A673 (cell line): ENCODE measurements at regions not wholly inside any gene's neighbourhood (a gene's known extent, or its start where the extent isn't known, plus 50 kb on each side); places are given as distances from the start of the nearest gene placed in this dataset.

Source experiments
- CTCF ChIP-seq: fragments of 300-800, 200-600 bp; sonication (generic); conservative IDR thresholded peaks from 2 replicates; pipeline ENCODE4 v1.5.1; 2017; ENCODE audit warnings: low read depth, mild to moderate bottlenecking, antibody characterized with exemption, low read length, moderate library complexity, mixed read lengths
- EZH2 ChIP-seq: fragments of 200-600 bp; sonication (generic); IDR thresholded peaks from 2 replicates; pipeline ENCODE4 v1.6.1; 2017; ENCODE audit warnings: borderline replicate concordance, low read depth, mild to moderate bottlenecking, mixed read lengths, antibody characterized with exemption, low read length; ENCODE audit not compliant: poor library complexity, severe bottlenecking

GRCh38 chr13:61162106-61162505 is 253.5 kb downstream of the PCDH20 start:
- TF ChIP-seq CTCF: no peak
- no peak for TF ChIP-seq EZH2
